Hepatocyte (in vitro differentiated cells): ENCODE measurements at regions not wholly inside any gene's neighbourhood (a gene's known extent, or its start where the extent isn't known, plus 50 kb on each side); places are given as distances from the start of the nearest gene placed in this dataset.
"Not testable (repeated sequence)": the region's sequence is repeated elsewhere in the genome, so short reads cannot be mapped to it uniquely, and the experiment has no call there.

Experiments used
- CTCF ChIP-seq: fragments of 200-600 bp; sonication (generic); IDR thresholded peaks from 2 replicates; pipeline ENCODE4 v1.5.1; 2016; ENCODE audit warnings: antibody characterized with exemption, mild to moderate bottlenecking; ENCODE audit not compliant: poor library complexity
- EZH2 ChIP-seq: fragments of 200-600 bp; sonication (generic); IDR thresholded peaks from 2 replicates; pipeline ENCODE4 v1.6.1; 2016; ENCODE audit warnings: antibody characterized with exemption, mild to moderate bottlenecking, borderline replicate concordance

GRCh38 chr5:21274361-21274760 lies 1286.4 kb upstream of the CDH18 start:
- not testable (repeated sequence) for TF ChIP-seq CTCF, EZH2
